HL-60 (cell line): ENCODE measurements at regions not wholly inside any gene's neighbourhood (a gene's known extent, or its start where the extent isn't known, plus 50 kb on each side); places are given as distances from the start of the nearest gene placed in this dataset.

ENCODE experiments used
- DNase-seq, 2 experiments: peaks; one replicate each; pipeline ENCODE4 v3.0.0-alpha.2; 2010 to 2020; ENCODE audit warnings: low read depth in 1 of 2, low spot score in 1 of 2
- H3K27ac ChIP-seq: fragments of 250-450 bp; sonication (Bioruptor Pico); replicated peaks from 2 replicates; pipeline ENCODE4 v1.5.1; 2020; ENCODE audit warnings: mild to moderate bottlenecking, moderate library complexity
- H3K27me3 ChIP-seq: fragments of 250-450 bp; sonication (Bioruptor Pico); 2 replicates; pipeline ENCODE4 v1.5.1; 2021; ENCODE audit warnings: mild to moderate bottlenecking, moderate library complexity; ENCODE audit not compliant: insufficient read depth, poor library complexity, severe bottlenecking
- H3K4me3 ChIP-seq: replicated peaks from 2 replicates; pipeline ENCODE4 v1.5.1; 2011; ENCODE audit warnings: mild to moderate bottlenecking, control low read depth, low read length; ENCODE audit not compliant: insufficient read depth
- CTCF ChIP-seq: IDR thresholded peaks from one replicate; pipeline ENCODE4 v1.5.1; 2011; ENCODE audit warnings: low read length, control low read depth, inconsistent platforms; ENCODE audit not compliant: insufficient read depth
- GABPA ChIP-seq: IDR thresholded peaks from 2 replicates; pipeline ENCODE4 v1.6.1; 2012; ENCODE audit warnings: low read depth
- POLR2AphosphoS5 ChIP-seq: IDR thresholded peaks from 2 replicates; pipeline ENCODE4 v1.6.1; 2012; ENCODE audit warnings: low read depth
- REST ChIP-seq: IDR thresholded peaks from 2 replicates; pipeline ENCODE4 v1.6.1; 2012; ENCODE audit warnings: low read depth; ENCODE audit not compliant: insufficient replicate concordance
- SPI1 ChIP-seq: IDR thresholded peaks from 2 replicates; pipeline ENCODE4 v1.6.1; 2012; ENCODE audit warnings: low read depth, mild to moderate bottlenecking, borderline replicate concordance

GRCh38 chr15:92289733-92290132 lies 103.9 kb upstream of the ST8SIA2 start:
- Histone ChIP-seq H3K27ac (no peak overlapping the region), H3K4me3 (no peak overlapping the region), H3K27me3 (peaks cover 5% of the 10 kb centered on the region)
- DNase-seq, result no peak
- TF ChIP-seq SPI1, result no peak
- TF ChIP-seq CTCF, result no peak
- no peak for TF ChIP-seq REST
- no peak for TF ChIP-seq POLR2AphosphoS5
- TF ChIP-seq GABPA, result no peak

- no peak for TF ChIP-seq POLR2AphosphoS5
- no peak for TF ChIP-seq SPI1
- TF ChIP-seq REST, result no peak
- no peak for TF ChIP-seq CTCF
- no peak for TF ChIP-seq GABPA
- Histone ChIP-seq H3K27ac (no peak overlapping the region), H3K27me3 (peaks cover 5% of the 10 kb centered on the region), H3K4me3 (no peak overlapping the region)
- no peak for DNase-seq
Measured at GRCh38 chr15:92290359-92290992, 103.2 kb upstream of the ST8SIA2 start.

GRCh38 chr15:92291900-92292299 lies 101.8 kb upstream of the ST8SIA2 start:
- TF ChIP-seq REST, result peak; percentile 40
- no peak for TF ChIP-seq CTCF
- DNase-seq, result no peak
- Histone ChIP-seq H3K27ac (no peak overlapping the region), H3K4me3 (no peak overlapping the region), H3K27me3 (peaks cover 5% of the 10 kb centered on the region)
